Esophagus muscularis mucosa (tissue), 4 donors: ENCODE measurements at regions not wholly inside any gene's neighbourhood (a gene's known extent, or its start where the extent isn't known, plus 50 kb on each side); places are given as distances from the start of the nearest gene placed in this dataset.

Experiments
- CTCF ChIP-seq, 3 experiments: fragments of 200-600 bp in 2 of 3; fragments of 450-650 bp in 1 of 3; sonication (generic) in 2 of 3; IDR thresholded peaks; one replicate each; pipeline ENCODE4 v1.5.1; 2017 to 2019; ENCODE audit warnings: antibody characterized with exemption in 3 of 3, mild to moderate bottlenecking in 2 of 3, moderate library complexity in 1 of 3
- EP300 ChIP-seq: sonication (generic); formaldehyde crosslinking; IDR thresholded peaks from one replicate; pipeline ENCODE4 v1.6.1; 2017; ENCODE audit warnings: antibody characterized with exemption
- POLR2AphosphoS5 ChIP-seq, 2 donors: sonication (generic); formaldehyde crosslinking; IDR thresholded peaks; one replicate each; pipeline ENCODE4 v1.6.1; 2017; ENCODE audit warnings: antibody characterized with exemption in 2 of 2

GRCh38 chr5:62824936-62825335 is 246.3 kb downstream of the LRRC70 start:
- TF ChIP-seq CTCF (IDR thresholded peaks at IDR 0.05): no peak
- TF ChIP-seq POLR2AphosphoS5 (IDR thresholded peaks at IDR 0.05): no peak
- no peak for TF ChIP-seq EP300
